Thoracic aorta (tissue), 2 donors: ENCODE measurements at regions not wholly inside any gene's neighbourhood (a gene's known extent, or its start where the extent isn't known, plus 50 kb on each side); places are given as distances from the start of the nearest gene placed in this dataset.
"Not testable (repeated sequence)": the region's sequence is repeated elsewhere in the genome, so short reads cannot be mapped to it uniquely, and the experiment has no call there.

Experiments
- ATAC-seq: fragments of 150-250 bp; one replicate; pipeline ENCODE4 v1.8.0; 2017; ENCODE audit warnings: low read depth; ENCODE audit not compliant: insufficient number of reproducible peaks, low FRiP score
- DNase-seq: peaks from one replicate; pipeline ENCODE4 v3.0.0-alpha.2; 2020; ENCODE audit warnings: low spot score
- H3K27ac ChIP-seq, 2 donors: fragments of 200-600 bp; sonication (generic); 1 replicate in 1 of 2; 2 replicates in 1 of 2; pipeline ENCODE4 v1.5.1; 2016; ENCODE audit warnings: mild to moderate bottlenecking in 2 of 2, moderate library complexity in 2 of 2
- H3K27me3 ChIP-seq: fragments of 200-600 bp; sonication (generic); replicated peaks from 2 replicates; pipeline ENCODE4 v1.6.0; 2016; ENCODE audit warnings: mild to moderate bottlenecking; ENCODE audit not compliant: insufficient read depth
- H3K36me3 ChIP-seq: fragments of 200-600 bp; sonication (generic); one replicate; pipeline ENCODE4 v1.5.1; 2016
- H3K4me1 ChIP-seq, 2 donors: fragments of 200-600 bp; sonication (generic); 1 replicate in 1 of 2; 2 replicates in 1 of 2; pipeline versions ENCODE4 v1.5.1 to v1.6.0; 2016; ENCODE audit warnings: low read depth in 2 of 2, mild to moderate bottlenecking in 1 of 2; ENCODE audit not compliant: control insufficient read depth in 1 of 2
- H3K4me3 ChIP-seq: fragments of 200-600 bp; sonication (generic); 2 replicates; pipeline ENCODE4 v1.5.1; 2016; ENCODE audit warnings: mild to moderate bottlenecking
- H3K9me3 ChIP-seq: fragments of 200-600 bp; sonication (generic); 2 replicates; pipeline ENCODE4 v1.5.1; 2016
- TF ChIP-seq, protein P1 (sequence below): fragments of 200-600 bp; sonication (generic); IDR thresholded peaks from one replicate; pipeline ENCODE4 v1.5.1; 2019; ENCODE audit warnings: antibody characterized with exemption

- Histone ChIP-seq H3K4me3 (peak overlapping the region; percentile 14), H3K9me3 (no peaks in the 10 kb centered on the region), H3K4me1 (peaks cover 3 to 34% of the 10 kb centered on the region in 2 donors), H3K27me3 (no peaks in the 10 kb centered on the region), H3K27ac (peak overlapping the region; percentile 31 to 42), H3K36me3 (no peaks in the 10 kb centered on the region)
- DNase-seq (no peak), ATAC-seq (no peak)
- TF ChIP-seq, protein P1, sequence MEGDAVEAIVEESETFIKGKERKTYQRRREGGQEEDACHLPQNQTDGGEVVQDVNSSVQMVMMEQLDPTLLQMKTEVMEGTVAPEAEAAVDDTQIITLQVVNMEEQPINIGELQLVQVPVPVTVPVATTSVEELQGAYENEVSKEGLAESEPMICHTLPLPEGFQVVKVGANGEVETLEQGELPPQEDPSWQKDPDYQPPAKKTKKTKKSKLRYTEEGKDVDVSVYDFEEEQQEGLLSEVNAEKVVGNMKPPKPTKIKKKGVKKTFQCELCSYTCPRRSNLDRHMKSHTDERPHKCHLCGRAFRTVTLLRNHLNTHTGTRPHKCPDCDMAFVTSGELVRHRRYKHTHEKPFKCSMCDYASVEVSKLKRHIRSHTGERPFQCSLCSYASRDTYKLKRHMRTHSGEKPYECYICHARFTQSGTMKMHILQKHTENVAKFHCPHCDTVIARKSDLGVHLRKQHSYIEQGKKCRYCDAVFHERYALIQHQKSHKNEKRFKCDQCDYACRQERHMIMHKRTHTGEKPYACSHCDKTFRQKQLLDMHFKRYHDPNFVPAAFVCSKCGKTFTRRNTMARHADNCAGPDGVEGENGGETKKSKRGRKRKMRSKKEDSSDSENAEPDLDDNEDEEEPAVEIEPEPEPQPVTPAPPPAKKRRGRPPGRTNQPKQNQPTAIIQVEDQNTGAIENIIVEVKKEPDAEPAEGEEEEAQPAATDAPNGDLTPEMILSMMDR = no peak
Observed at GRCh38 chr9:7636838-7637467, 162.6 kb downstream of the DMAC1 start.

DNA sequence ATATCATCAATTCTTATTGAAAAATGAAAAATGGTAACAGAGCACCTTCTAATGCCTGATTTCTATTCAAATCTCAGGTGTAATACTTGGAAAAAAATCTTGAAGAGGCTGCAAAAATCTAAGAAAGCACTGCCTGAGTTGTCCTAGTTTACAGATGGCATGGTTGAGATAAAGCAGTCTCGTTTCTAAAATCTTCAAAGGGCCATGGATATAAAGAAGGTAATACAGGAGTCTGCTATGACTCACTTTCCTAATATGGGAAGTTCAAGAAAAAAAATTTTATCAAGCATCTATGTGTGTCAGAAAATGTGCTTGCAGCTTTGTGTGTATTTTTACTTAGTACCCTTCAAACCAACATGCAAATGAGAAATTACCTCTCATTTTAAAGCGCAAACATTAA is 163.3 kb downstream of the DMAC1 start:
- TF ChIP-seq, protein P1 = no peak
- DNase-seq = no peak
- Histone ChIP-seq H3K27ac (peak overlapping the region in 1 of 2 donors; percentile 42), H3K4me1 (peaks cover 3 to 34% of the 10 kb centered on the region in 2 donors), H3K4me3 (peak overlapping the region; percentile 14), H3K27me3 (no peaks in the 10 kb centered on the region), H3K36me3 (no peaks in the 10 kb centered on the region), H3K9me3 (no peaks in the 10 kb centered on the region)
- ATAC-seq = no peak

- not testable (repeated sequence) for H3K27me3 ChIP-seq, H3K9me3 ChIP-seq, H3K4me3 ChIP-seq, H3K36me3 ChIP-seq, DNase-seq, ATAC-seq, H3K4me1 ChIP-seq, H3K27ac ChIP-seq
Observed at GRCh38 chr9:7626571-7627029, 173.0 kb downstream of the DMAC1 start.

DNA sequence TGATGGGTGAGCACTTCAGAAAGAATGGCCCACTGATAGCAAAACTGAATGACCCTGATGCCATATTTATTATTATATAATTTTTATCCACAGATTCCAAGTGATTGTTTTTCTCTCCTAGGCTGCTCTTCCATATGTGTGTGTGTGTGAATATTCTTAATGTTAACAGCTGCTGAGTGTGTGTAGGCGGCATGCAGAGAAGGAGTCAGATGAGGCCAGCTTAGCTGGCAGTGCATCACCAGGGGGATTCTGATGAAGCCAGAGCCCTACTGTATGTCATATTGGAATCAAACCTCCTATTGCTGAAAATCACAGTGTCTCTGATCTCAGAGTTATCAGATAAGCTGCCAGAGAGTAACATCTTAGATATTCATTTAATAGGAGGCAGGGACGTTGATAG is 177.1 kb downstream of the DMAC1 start:
- DNase-seq = no peak
- Histone ChIP-seq H3K27me3 (no peaks in the 10 kb centered on the region), H3K4me3 (no peak overlapping the region), H3K4me1 (no peaks in the 10 kb centered on the region), H3K36me3 (no peaks in the 10 kb centered on the region), H3K27ac (no peak overlapping the region), H3K9me3 (no peaks in the 10 kb centered on the region)
- ATAC-seq = no peak
- TF ChIP-seq, protein P1 = no peak

- no peaks in the 10 kb centered on the region for H3K4me1 ChIP-seq
- DNase-seq (no peak), ATAC-seq (no peak)
- no peak overlapping the region for H3K4me3 ChIP-seq
- H3K27ac ChIP-seq = no peak overlapping the region
- TF ChIP-seq, protein P1 = no peak
- H3K36me3 ChIP-seq = no peaks in the 10 kb centered on the region
- H3K27me3 ChIP-seq = no peaks in the 10 kb centered on the region
- H3K9me3 ChIP-seq = no peaks in the 10 kb centered on the region
Observed at GRCh38 chr9:7615344-7615743, 184.2 kb downstream of the DMAC1 start.

GRCh38 chr9:7613931-7614330 is 185.6 kb downstream of the DMAC1 start:
- TF ChIP-seq, protein P1 = no peak

More at GRCh38 chr9:7613931-7614330, 185.6 kb downstream of the DMAC1 start:
- no peak overlapping the region for H3K27ac ChIP-seq
- H3K4me1 ChIP-seq = no peaks in the 10 kb centered on the region
- H3K4me3 ChIP-seq = no peak overlapping the region
- H3K36me3 ChIP-seq = no peaks in the 10 kb centered on the region
- H3K27me3 ChIP-seq = no peaks in the 10 kb centered on the region
- ATAC-seq (no peak), DNase-seq (no peak)
- no peaks in the 10 kb centered on the region for H3K9me3 ChIP-seq
